WTC11 (cell line): ENCODE measurements at regions not wholly inside any gene's neighbourhood (a gene's known extent, or its start where the extent isn't known, plus 50 kb on each side); places are given as distances from the start of the nearest gene placed in this dataset.

ENCODE experiments used
- ATF1 ChIP-seq: sonication (generic); formaldehyde crosslinking; IDR thresholded peaks from 2 replicates; pipeline ENCODE4 v1.8.1; 2023; ENCODE audit warnings: mild to moderate bottlenecking, moderate library complexity, missing genetic modification reagents
- ATF3 ChIP-seq: sonication (generic); formaldehyde crosslinking; conservative IDR thresholded peaks from 2 replicates; pipeline ENCODE4 v1.8.1; 2022; ENCODE audit warnings: mild to moderate bottlenecking, missing genetic modification reagents
- CREB1 ChIP-seq: sonication (generic); formaldehyde crosslinking; IDR thresholded peaks from 2 replicates; pipeline ENCODE4 v1.8.0; 2023; ENCODE audit warnings: mild to moderate bottlenecking, missing genetic modification reagents
- CREM ChIP-seq: sonication (generic); formaldehyde crosslinking; IDR thresholded peaks from 2 replicates; pipeline ENCODE4 v1.8.1; 2022; ENCODE audit warnings: mild to moderate bottlenecking, missing genetic modification reagents, moderate library complexity
- CTCF ChIP-seq: fragments of 200-600 bp; IDR thresholded peaks from 2 replicates; pipeline ENCODE4 v1.8.0; 2022; ENCODE audit warnings: antibody characterized with exemption
- ELF4 ChIP-seq: sonication (generic); formaldehyde crosslinking; IDR thresholded peaks from 2 replicates; pipeline ENCODE4 v1.8.1; 2022; ENCODE audit warnings: low read depth, mild to moderate bottlenecking, moderate library complexity, missing genetic modification reagents
- FOXP4 ChIP-seq: sonication (generic); formaldehyde crosslinking; IDR thresholded peaks from 2 replicates; pipeline ENCODE4 v1.8.0; 2022; ENCODE audit warnings: mild to moderate bottlenecking, missing genetic modification reagents
- JUN ChIP-seq: sonication (generic); formaldehyde crosslinking; IDR thresholded peaks from 2 replicates; pipeline ENCODE4 v1.8.0; 2023; ENCODE audit warnings: mild to moderate bottlenecking, missing genetic modification reagents
- MAX ChIP-seq: sonication (generic); formaldehyde crosslinking; IDR thresholded peaks from 2 replicates; pipeline ENCODE4 v1.8.0; 2022; ENCODE audit warnings: mild to moderate bottlenecking, missing genetic modification reagents
- NFE2L1 ChIP-seq: sonication (generic); formaldehyde crosslinking; IDR thresholded peaks from 2 replicates; pipeline ENCODE4 v1.8.1; 2023; ENCODE audit warnings: missing genetic modification reagents
- PRDM15 ChIP-seq: sonication (generic); formaldehyde crosslinking; IDR thresholded peaks from 2 replicates; pipeline ENCODE4 v1.8.0; 2022; ENCODE audit warnings: missing genetic modification reagents
- SMAD4 ChIP-seq: sonication (generic); formaldehyde crosslinking; IDR thresholded peaks from 2 replicates; pipeline ENCODE4 v1.8.0; 2022; ENCODE audit warnings: mild to moderate bottlenecking, missing genetic modification reagents
- ZNF423 ChIP-seq: fragments of 250-450 bp; sonication (Bioruptor Pico); IDR thresholded peaks from 2 replicates; pipeline ENCODE4 v2.1.2; 2022; ENCODE audit warnings: mild to moderate bottlenecking, moderate library complexity

GRCh38 chr3:144033863-144034262 is 62.2 kb downstream of the DIPK2A start:
- TF ChIP-seq NFE2L1 (CRISPR knock-in tag) (no peak), CTCF (no peak), ELF4 (no peak), CREB1 (CRISPR knock-in tag) (no peak), ZNF423 (CRISPR knock-in tag) (no peak), FOXP4 (CRISPR knock-in tag) (no peak), CREM (no peak), JUN (CRISPR knock-in tag) (no peak), SMAD4 (CRISPR knock-in tag) (no peak), ATF1 (CRISPR knock-in tag) (no peak), PRDM15 (no peak), ATF3 (CRISPR knock-in tag) (no peak), MAX (CRISPR knock-in tag) (no peak)
